ENCODE measurements at regions not wholly inside any gene's neighbourhood (a gene's known extent, or its start where the extent isn't known, plus 50 kb on each side); places are given as distances from the start of the nearest gene placed in this dataset.

DNA sequence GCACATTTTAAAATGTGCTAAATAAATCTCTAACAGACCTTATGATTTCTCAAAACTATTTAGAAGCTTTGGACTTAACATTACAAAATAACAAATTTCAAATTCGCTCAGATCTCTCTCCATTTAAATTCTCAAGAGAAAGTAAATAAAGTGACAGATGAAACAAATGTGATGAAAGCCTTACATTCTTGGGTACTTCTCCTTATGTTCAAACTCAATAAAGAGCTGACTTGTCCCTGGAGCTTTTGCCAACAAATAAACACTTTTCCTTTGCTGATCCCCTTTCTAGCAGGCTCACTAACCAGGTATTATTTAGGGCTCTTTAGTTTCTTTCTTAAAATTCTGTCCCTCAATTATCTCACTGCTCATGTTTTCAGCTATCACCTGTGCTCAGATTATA, 259.1 kb upstream of the ARPP21 start:
- no peaks in the 10 kb centered on the region for H3K79me2 ChIP-seq (replicated peaks; ENCODE audit: insufficient read depth)
- H3K36me3 Mint-ChIP-seq (ENCODE audit: low read depth) = no peaks in the 10 kb centered on the region
- no peak overlapping the region for H3K4me3 Mint-ChIP-seq
- H3K4me1 ChIP-seq (ENCODE audit: insufficient read depth) = peaks cover 10% of the 10 kb centered on the region
- H3K9me2 ChIP-seq (ENCODE audit: insufficient read depth) = peaks cover 3% of the 10 kb centered on the region; the same call in 1 of the 2 replicates
- H3K27ac ChIP-seq (ENCODE audit: low read depth) = no peak overlapping the region
- no peaks in the 10 kb centered on the region for H3K27me3 ChIP-seq (ENCODE audit: insufficient read depth)
- H3K27ac Mint-ChIP-seq = no peak overlapping the region
- no peak overlapping the region for H3K4me3 ChIP-seq
- peaks cover 3% of the 10 kb centered on the region; the same call in 2 of the 3 replicates for H3K9me3 Mint-ChIP-seq
- no peaks in the 10 kb centered on the region for H3K27me3 Mint-ChIP-seq (ENCODE audit: insufficient read depth, low read depth, poor library complexity)
- ATAC-seq (no peak), DNase-seq (ENCODE audit: low spot score) (no peak)
- no peaks in the 10 kb centered on the region for H3K36me3 ChIP-seq (ENCODE audit: insufficient read depth)
- no peak overlapping the region for H2AFZ ChIP-seq
- no peak overlapping the region for H3K4me2 ChIP-seq
- no peaks in the 10 kb centered on the region for H3F3A ChIP-seq (replicated peaks; ENCODE audit: low read depth)
- TF ChIP-seq, protein P1, sequence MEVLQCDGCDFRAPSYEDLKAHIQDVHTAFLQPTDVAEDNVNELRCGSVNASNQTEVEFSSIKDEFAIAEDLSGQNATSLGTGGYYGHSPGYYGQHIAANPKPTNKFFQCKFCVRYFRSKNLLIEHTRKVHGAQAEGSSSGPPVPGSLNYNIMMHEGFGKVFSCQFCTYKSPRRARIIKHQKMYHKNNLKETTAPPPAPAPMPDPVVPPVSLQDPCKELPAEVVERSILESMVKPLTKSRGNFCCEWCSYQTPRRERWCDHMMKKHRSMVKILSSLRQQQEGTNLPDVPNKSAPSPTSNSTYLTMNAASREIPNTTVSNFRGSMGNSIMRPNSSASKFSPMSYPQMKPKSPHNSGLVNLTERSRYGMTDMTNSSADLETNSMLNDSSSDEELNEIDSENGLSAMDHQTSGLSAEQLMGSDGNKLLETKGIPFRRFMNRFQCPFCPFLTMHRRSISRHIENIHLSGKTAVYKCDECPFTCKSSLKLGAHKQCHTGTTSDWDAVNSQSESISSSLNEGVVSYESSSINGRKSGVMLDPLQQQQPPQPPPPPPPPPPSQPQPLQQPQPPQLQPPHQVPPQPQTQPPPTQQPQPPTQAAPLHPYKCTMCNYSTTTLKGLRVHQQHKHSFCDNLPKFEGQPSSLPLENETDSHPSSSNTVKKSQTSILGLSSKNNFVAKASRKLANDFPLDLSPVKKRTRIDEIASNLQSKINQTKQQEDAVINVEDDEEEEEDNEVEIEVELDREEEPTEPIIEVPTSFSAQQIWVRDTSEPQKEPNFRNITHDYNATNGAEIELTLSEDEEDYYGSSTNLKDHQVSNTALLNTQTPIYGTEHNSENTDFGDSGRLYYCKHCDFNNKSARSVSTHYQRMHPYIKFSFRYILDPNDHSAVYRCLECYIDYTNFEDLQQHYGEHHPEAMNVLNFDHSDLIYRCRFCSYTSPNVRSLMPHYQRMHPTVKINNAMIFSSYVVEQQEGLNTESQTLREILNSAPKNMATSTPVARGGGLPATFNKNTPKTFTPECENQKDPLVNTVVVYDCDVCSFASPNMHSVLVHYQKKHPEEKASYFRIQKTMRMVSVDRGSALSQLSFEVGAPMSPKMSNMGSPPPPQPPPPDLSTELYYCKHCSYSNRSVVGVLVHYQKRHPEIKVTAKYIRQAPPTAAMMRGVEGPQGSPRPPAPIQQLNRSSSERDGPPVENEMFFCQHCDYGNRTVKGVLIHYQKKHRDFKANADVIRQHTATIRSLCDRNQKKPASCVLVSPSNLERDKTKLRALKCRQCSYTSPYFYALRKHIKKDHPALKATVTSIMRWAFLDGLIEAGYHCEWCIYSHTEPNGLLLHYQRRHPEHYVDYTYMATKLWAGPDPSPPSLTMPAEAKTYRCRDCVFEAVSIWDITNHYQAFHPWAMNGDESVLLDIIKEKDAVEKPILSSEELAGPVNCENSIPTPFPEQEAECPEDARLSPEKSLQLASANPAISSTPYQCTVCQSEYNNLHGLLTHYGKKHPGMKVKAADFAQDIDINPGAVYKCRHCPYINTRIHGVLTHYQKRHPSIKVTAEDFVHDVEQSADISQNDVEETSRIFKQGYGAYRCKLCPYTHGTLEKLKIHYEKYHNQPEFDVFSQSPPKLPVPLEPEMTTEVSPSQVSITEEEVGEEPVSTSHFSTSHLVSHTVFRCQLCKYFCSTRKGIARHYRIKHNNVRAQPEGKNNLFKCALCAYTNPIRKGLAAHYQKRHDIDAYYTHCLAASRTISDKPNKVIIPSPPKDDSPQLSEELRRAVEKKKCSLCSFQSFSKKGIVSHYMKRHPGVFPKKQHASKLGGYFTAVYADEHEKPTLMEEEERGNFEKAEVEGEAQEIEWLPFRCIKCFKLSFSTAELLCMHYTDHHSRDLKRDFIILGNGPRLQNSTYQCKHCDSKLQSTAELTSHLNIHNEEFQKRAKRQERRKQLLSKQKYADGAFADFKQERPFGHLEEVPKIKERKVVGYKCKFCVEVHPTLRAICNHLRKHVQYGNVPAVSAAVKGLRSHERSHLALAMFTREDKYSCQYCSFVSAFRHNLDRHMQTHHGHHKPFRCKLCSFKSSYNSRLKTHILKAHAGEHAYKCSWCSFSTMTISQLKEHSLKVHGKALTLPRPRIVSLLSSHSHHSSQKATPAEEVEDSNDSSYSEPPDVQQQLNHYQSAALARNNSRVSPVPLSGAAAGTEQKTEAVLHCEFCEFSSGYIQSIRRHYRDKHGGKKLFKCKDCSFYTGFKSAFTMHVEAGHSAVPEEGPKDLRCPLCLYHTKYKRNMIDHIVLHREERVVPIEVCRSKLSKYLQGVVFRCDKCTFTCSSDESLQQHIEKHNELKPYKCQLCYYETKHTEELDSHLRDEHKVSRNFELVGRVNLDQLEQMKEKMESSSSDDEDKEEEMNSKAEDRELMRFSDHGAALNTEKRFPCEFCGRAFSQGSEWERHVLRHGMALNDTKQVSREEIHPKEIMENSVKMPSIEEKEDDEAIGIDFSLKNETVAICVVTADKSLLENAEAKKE (CRISPR knock-in tag; IDR thresholded peaks at IDR 0.05) = no peak
- TF ChIP-seq, protein P2, sequence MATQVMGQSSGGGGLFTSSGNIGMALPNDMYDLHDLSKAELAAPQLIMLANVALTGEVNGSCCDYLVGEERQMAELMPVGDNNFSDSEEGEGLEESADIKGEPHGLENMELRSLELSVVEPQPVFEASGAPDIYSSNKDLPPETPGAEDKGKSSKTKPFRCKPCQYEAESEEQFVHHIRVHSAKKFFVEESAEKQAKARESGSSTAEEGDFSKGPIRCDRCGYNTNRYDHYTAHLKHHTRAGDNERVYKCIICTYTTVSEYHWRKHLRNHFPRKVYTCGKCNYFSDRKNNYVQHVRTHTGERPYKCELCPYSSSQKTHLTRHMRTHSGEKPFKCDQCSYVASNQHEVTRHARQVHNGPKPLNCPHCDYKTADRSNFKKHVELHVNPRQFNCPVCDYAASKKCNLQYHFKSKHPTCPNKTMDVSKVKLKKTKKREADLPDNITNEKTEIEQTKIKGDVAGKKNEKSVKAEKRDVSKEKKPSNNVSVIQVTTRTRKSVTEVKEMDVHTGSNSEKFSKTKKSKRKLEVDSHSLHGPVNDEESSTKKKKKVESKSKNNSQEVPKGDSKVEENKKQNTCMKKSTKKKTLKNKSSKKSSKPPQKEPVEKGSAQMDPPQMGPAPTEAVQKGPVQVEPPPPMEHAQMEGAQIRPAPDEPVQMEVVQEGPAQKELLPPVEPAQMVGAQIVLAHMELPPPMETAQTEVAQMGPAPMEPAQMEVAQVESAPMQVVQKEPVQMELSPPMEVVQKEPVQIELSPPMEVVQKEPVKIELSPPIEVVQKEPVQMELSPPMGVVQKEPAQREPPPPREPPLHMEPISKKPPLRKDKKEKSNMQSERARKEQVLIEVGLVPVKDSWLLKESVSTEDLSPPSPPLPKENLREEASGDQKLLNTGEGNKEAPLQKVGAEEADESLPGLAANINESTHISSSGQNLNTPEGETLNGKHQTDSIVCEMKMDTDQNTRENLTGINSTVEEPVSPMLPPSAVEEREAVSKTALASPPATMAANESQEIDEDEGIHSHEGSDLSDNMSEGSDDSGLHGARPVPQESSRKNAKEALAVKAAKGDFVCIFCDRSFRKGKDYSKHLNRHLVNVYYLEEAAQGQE (IDR thresholded peaks at IDR 0.05; ENCODE audit: unreplicated experiment) = no peak
- TF ChIP-seq EZH2phosphoT487 (IDR thresholded peaks at IDR 0.05; ENCODE audit: unreplicated experiment) = no peak
- TF ChIP-seq ZNF114 (CRISPR knock-in tag; IDR thresholded peaks at IDR 0.05) = no peak
- TF ChIP-seq, protein P3, sequence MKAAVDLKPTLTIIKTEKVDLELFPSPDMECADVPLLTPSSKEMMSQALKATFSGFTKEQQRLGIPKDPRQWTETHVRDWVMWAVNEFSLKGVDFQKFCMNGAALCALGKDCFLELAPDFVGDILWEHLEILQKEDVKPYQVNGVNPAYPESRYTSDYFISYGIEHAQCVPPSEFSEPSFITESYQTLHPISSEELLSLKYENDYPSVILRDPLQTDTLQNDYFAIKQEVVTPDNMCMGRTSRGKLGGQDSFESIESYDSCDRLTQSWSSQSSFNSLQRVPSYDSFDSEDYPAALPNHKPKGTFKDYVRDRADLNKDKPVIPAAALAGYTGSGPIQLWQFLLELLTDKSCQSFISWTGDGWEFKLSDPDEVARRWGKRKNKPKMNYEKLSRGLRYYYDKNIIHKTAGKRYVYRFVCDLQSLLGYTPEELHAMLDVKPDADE (IDR thresholded peaks at IDR 0.05) = no peak
- TF ChIP-seq JUNB (IDR thresholded peaks at IDR 0.05; ENCODE audit: unreplicated experiment) = no peak
- no peak for TF ChIP-seq STAT1 (IDR thresholded peaks at IDR 0.05; ENCODE audit: unreplicated experiment)
- no peak for TF ChIP-seq EZH2 (IDR thresholded peaks at IDR 0.05; ENCODE audit: low read depth, unreplicated experiment)
- no peaks in the 10 kb centered on the region for H4K20me1 ChIP-seq (replicated peaks; ENCODE audit: insufficient read depth)
- peaks cover 10% of the 10 kb centered on the region for H3K4me1 Mint-ChIP-seq

Data from GM23338 (cell line).